ENCODE measurements at regions not wholly inside any gene's neighbourhood (a gene's known extent, or its start where the extent isn't known, plus 50 kb on each side); places are given as distances from the start of the nearest gene placed in this dataset.

- H3K27ac ChIP-seq (replicated peaks in 1 of 4), result no peak overlapping the region
- peaks cover 0 to 13% (median 10%) of the 10 kb centered on the region in 4 donors for H3K36me3 ChIP-seq
- H3K4me3 ChIP-seq, result no peak overlapping the region
- 89% methylated on average over 7 of the region's 7 CpGs for WGBS
- no peaks in the 10 kb centered on the region for H3K9me3 ChIP-seq
- peaks cover 5 to 19% (median 14%) of the 10 kb centered on the region in 4 donors for H3K4me1 ChIP-seq
- intact Hi-C loops (cut with DNase I), result loop anchor here (5.0 kb wide), 1 partner anchor 346 kb away; no protein-coding TSS in a partner anchor
- no peaks in the 10 kb centered on the region for H3K27me3 ChIP-seq
- TF ChIP-seq POLR2AphosphoS5 (IDR thresholded peaks at IDR 0.05), result no peak
- no peak for TF ChIP-seq POLR2A (IDR thresholded peaks at IDR 0.05; ENCODE audit: low read depth)
- TF ChIP-seq, protein P1, sequence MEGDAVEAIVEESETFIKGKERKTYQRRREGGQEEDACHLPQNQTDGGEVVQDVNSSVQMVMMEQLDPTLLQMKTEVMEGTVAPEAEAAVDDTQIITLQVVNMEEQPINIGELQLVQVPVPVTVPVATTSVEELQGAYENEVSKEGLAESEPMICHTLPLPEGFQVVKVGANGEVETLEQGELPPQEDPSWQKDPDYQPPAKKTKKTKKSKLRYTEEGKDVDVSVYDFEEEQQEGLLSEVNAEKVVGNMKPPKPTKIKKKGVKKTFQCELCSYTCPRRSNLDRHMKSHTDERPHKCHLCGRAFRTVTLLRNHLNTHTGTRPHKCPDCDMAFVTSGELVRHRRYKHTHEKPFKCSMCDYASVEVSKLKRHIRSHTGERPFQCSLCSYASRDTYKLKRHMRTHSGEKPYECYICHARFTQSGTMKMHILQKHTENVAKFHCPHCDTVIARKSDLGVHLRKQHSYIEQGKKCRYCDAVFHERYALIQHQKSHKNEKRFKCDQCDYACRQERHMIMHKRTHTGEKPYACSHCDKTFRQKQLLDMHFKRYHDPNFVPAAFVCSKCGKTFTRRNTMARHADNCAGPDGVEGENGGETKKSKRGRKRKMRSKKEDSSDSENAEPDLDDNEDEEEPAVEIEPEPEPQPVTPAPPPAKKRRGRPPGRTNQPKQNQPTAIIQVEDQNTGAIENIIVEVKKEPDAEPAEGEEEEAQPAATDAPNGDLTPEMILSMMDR (IDR thresholded peaks at IDR 0.05), result no peak
- no peak for TF ChIP-seq EP300 (IDR thresholded peaks at IDR 0.05)
- no peak for DNase-seq (ENCODE audit: extremely low spot score)
These were observed 69.6 kb upstream of the RIOK3 start for GRCh38 chr18:23383494-23383893.

GRCh38 chr18:23384778-23385736 lies 68.0 kb upstream of the RIOK3 start:
- intact Hi-C loops (cut with DNase I), result loop anchor here (5.0 kb wide), 1 partner anchor 348 kb away; no protein-coding TSS in a partner anchor
- Histone ChIP-seq H3K27me3 (no peaks in the 10 kb centered on the region), H3K4me3 (no peak overlapping the region), H3K36me3 (peaks cover 0 to 13% (median 10%) of the 10 kb centered on the region in 4 donors), H3K27ac (replicated peaks in 1 of 4) (no peak overlapping the region), H3K9me3 (no peaks in the 10 kb centered on the region), H3K4me1 (peaks cover 0 to 9% (median 5%) of the 10 kb centered on the region in 4 donors)
- TF ChIP-seq, protein P1 (IDR thresholded peaks at IDR 0.05), result no peak
- TF ChIP-seq POLR2AphosphoS5 (IDR thresholded peaks at IDR 0.05) (no peak), POLR2A (IDR thresholded peaks at IDR 0.05; ENCODE audit: low read depth) (no peak), EP300 (IDR thresholded peaks at IDR 0.05) (no peak)
- 90% methylated on average over 13 of the region's 13 CpGs for WGBS
- DNase-seq (ENCODE audit: extremely low spot score), result no peak

GRCh38 chr18:23386317-23386716 lies 66.8 kb upstream of the RIOK3 start:
- intact Hi-C loops (cut with DNase I), result no loop called here
- Histone ChIP-seq H3K9me3 (no peaks in the 10 kb centered on the region), H3K36me3 (peaks cover 0 to 13% (median 10%) of the 10 kb centered on the region in 4 donors), H3K4me3 (no peak overlapping the region), H3K27me3 (no peaks in the 10 kb centered on the region), H3K4me1 (peaks cover 0 to 9% (median 5%) of the 10 kb centered on the region in 4 donors), H3K27ac (replicated peaks in 1 of 4) (no peak overlapping the region)
- DNase-seq (ENCODE audit: extremely low spot score), result no peak
- 93% methylated on average over 3 of the region's 3 CpGs for WGBS
- no peak for TF ChIP-seq POLR2A (IDR thresholded peaks at IDR 0.05; ENCODE audit: low read depth)

GRCh38 chr18:23387265-23387664 lies 65.8 kb upstream of the RIOK3 start:
- Histone ChIP-seq H3K27ac (replicated peaks in 1 of 4) (no peak overlapping the region), H3K9me3 (no peaks in the 10 kb centered on the region), H3K4me3 (no peak overlapping the region), H3K4me1 (peaks cover 0 to 9% (median 5%) of the 10 kb centered on the region in 4 donors), H3K27me3 (no peaks in the 10 kb centered on the region), H3K36me3 (peaks cover 0 to 13% (median 10%) of the 10 kb centered on the region in 4 donors)
- no peak for DNase-seq (ENCODE audit: extremely low spot score)
- intact Hi-C loops (cut with DNase I), result no loop called here
- TF ChIP-seq EP300 (IDR thresholded peaks at IDR 0.05) (no peak), POLR2AphosphoS5 (IDR thresholded peaks at IDR 0.05) (no peak)
- WGBS, result 88% methylated on average over 4 of the region's 4 CpGs

DNA sequence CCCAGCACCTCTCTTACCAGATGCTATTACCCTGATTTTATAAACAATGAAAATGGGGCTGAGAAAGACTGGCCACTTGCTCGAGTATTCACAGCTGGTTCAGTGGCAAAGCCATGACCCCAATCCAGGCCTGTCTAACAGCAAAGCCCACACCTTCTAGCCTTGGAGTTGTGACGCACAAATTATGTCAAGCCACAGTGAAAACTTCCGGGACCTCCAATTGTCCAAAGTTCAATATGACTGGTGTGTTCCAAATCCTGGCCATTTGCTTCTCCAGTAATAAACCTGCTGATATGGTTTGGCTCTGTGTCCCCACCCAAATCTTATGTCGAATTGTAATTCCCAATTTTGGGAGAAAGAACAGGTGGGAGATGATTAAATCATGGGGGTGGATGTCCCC lies 64.7 kb upstream of the RIOK3 start:
- Histone ChIP-seq H3K4me1 (peaks cover 0 to 9% (median 5%) of the 10 kb centered on the region in 4 donors), H3K36me3 (peaks cover 0 to 13% (median 10%) of the 10 kb centered on the region in 4 donors), H3K27me3 (no peaks in the 10 kb centered on the region), H3K27ac (replicated peaks in 1 of 4) (no peak overlapping the region), H3K4me3 (no peak overlapping the region), H3K9me3 (no peaks in the 10 kb centered on the region)
- TF ChIP-seq EP300 (IDR thresholded peaks at IDR 0.05) (no peak), POLR2AphosphoS5 (IDR thresholded peaks at IDR 0.05) (no peak), POLR2A (IDR thresholded peaks at IDR 0.05; ENCODE audit: low read depth) (no peak)
- TF ChIP-seq, protein P1 (IDR thresholded peaks at IDR 0.05), result no peak
- intact Hi-C loops (cut with DNase I), result no loop called here
- 84% methylated on average over 4 of the region's 4 CpGs for WGBS
- DNase-seq (ENCODE audit: extremely low spot score), result no peak
